ENCODE measurements at regions not wholly inside any gene's neighbourhood (a gene's known extent, or its start where the extent isn't known, plus 50 kb on each side); places are given as distances from the start of the nearest gene placed in this dataset.
A peak's percentile ranks its signal among the peaks of the same experiment; 100 is the strongest.
"Not testable (repeated sequence)": the region's sequence is repeated elsewhere in the genome, so short reads cannot be mapped to it uniquely, and the experiment has no call there.

GRCh38 chr18:65162086-65162485 lies 588.7 kb upstream of the CDH7 start:
- not testable (repeated sequence) for H3K36me3 ChIP-seq (replicated peaks; ENCODE audit: control insufficient read depth, insufficient read depth, low read length); DNase-seq; H3K4me3 ChIP-seq (ENCODE audit: insufficient read depth, low read depth, low read length); H3K27me3 ChIP-seq (ENCODE audit: control insufficient read depth, insufficient read depth, low read length)

GRCh38 chr18:65146482-65147021 lies 604.3 kb upstream of the CDH7 start:
- no peaks in the 10 kb centered on the region for H3K27me3 ChIP-seq (ENCODE audit: control insufficient read depth, insufficient read depth, low read length)
- DNase-seq: no peak
- H3K36me3 ChIP-seq (replicated peaks; ENCODE audit: control insufficient read depth, insufficient read depth, low read length): no peaks in the 10 kb centered on the region
- H3K4me3 ChIP-seq (ENCODE audit: insufficient read depth, low read depth, low read length): no peak overlapping the region

- no peak overlapping the region for H3K4me3 ChIP-seq (ENCODE audit: insufficient read depth, low read depth, low read length)
- DNase-seq: no peak
- no peaks in the 10 kb centered on the region for H3K27me3 ChIP-seq (ENCODE audit: control insufficient read depth, insufficient read depth, low read length)
- H3K36me3 ChIP-seq (replicated peaks; ENCODE audit: control insufficient read depth, insufficient read depth, low read length): no peaks in the 10 kb centered on the region
These were observed 605.5 kb upstream of the CDH7 start for GRCh38 chr18:65145312-65145711.

- DNase-seq: no peak
- H3K4me3 ChIP-seq (ENCODE audit: insufficient read depth, low read depth, low read length): no peak overlapping the region
- no peaks in the 10 kb centered on the region for H3K27me3 ChIP-seq (ENCODE audit: control insufficient read depth, insufficient read depth, low read length)
- H3K36me3 ChIP-seq (replicated peaks; ENCODE audit: control insufficient read depth, insufficient read depth, low read length): no peaks in the 10 kb centered on the region
These were observed 617.2 kb upstream of the CDH7 start for GRCh38 chr18:65133610-65134009.

GRCh38 chr18:65124633-65125032 lies 626.2 kb upstream of the CDH7 start:
- DNase-seq: no peak
- H3K36me3 ChIP-seq (replicated peaks; ENCODE audit: control insufficient read depth, insufficient read depth, low read length): no peaks in the 10 kb centered on the region
- H3K27me3 ChIP-seq (ENCODE audit: control insufficient read depth, insufficient read depth, low read length): no peaks in the 10 kb centered on the region
- H3K4me3 ChIP-seq (ENCODE audit: insufficient read depth, low read depth, low read length): no peak overlapping the region

GRCh38 chr18:65103864-65104263 lies 646.9 kb upstream of the CDH7 start:
- Histone ChIP-seq H3K4me3 (ENCODE audit: insufficient read depth, low read depth, low read length) (no peak overlapping the region), H3K27me3 (ENCODE audit: control insufficient read depth, insufficient read depth, low read length) (no peaks in the 10 kb centered on the region), H3K36me3 (replicated peaks; ENCODE audit: control insufficient read depth, insufficient read depth, low read length) (no peaks in the 10 kb centered on the region)
- no peak for DNase-seq

- H3K36me3 ChIP-seq (replicated peaks; ENCODE audit: control insufficient read depth, insufficient read depth, low read length): no peaks in the 10 kb centered on the region
- H3K4me3 ChIP-seq (ENCODE audit: insufficient read depth, low read depth, low read length): no peak overlapping the region
- no peaks in the 10 kb centered on the region for H3K27me3 ChIP-seq (ENCODE audit: control insufficient read depth, insufficient read depth, low read length)
- no peak for DNase-seq
These were observed 657.5 kb upstream of the CDH7 start for GRCh38 chr18:65093346-65093745.

- peak; percentile 2 for DNase-seq
- Histone ChIP-seq H3K4me3 (ENCODE audit: insufficient read depth, low read depth, low read length) (no peak overlapping the region), H3K36me3 (replicated peaks; ENCODE audit: control insufficient read depth, insufficient read depth, low read length) (no peaks in the 10 kb centered on the region), H3K27me3 (ENCODE audit: control insufficient read depth, insufficient read depth, low read length) (no peaks in the 10 kb centered on the region)
These were observed 659.0 kb upstream of the CDH7 start for GRCh38 chr18:65091744-65092329.

- DNase-seq: no peak
- H3K27me3 ChIP-seq (ENCODE audit: control insufficient read depth, insufficient read depth, low read length): no peaks in the 10 kb centered on the region
- H3K36me3 ChIP-seq (replicated peaks; ENCODE audit: control insufficient read depth, insufficient read depth, low read length): no peaks in the 10 kb centered on the region
- no peak overlapping the region for H3K4me3 ChIP-seq (ENCODE audit: insufficient read depth, low read depth, low read length)
These were observed 667.9 kb upstream of the CDH7 start for GRCh38 chr18:65082907-65083306.

- no peak for DNase-seq
- Histone ChIP-seq H3K27me3 (ENCODE audit: control insufficient read depth, insufficient read depth, low read length) (no peaks in the 10 kb centered on the region), H3K36me3 (replicated peaks; ENCODE audit: control insufficient read depth, insufficient read depth, low read length) (no peaks in the 10 kb centered on the region), H3K4me3 (ENCODE audit: insufficient read depth, low read depth, low read length) (no peak overlapping the region)
These were observed 669.0 kb upstream of the CDH7 start for GRCh38 chr18:65081786-65082185.

GRCh38 chr18:65073060-65073550 lies 677.7 kb upstream of the CDH7 start:
- DNase-seq: no peak
- Histone ChIP-seq H3K4me3 (ENCODE audit: insufficient read depth, low read depth, low read length) (no peak overlapping the region), H3K36me3 (replicated peaks; ENCODE audit: control insufficient read depth, insufficient read depth, low read length) (no peaks in the 10 kb centered on the region), H3K27me3 (ENCODE audit: control insufficient read depth, insufficient read depth, low read length) (no peaks in the 10 kb centered on the region)

GRCh38 chr18:65057439-65058083 lies 693.3 kb upstream of the CDH7 start:
- Histone ChIP-seq H3K27me3 (ENCODE audit: control insufficient read depth, insufficient read depth, low read length) (no peaks in the 10 kb centered on the region), H3K4me3 (ENCODE audit: insufficient read depth, low read depth, low read length) (no peak overlapping the region), H3K36me3 (replicated peaks; ENCODE audit: control insufficient read depth, insufficient read depth, low read length) (no peaks in the 10 kb centered on the region)
- DNase-seq: no peak

- Histone ChIP-seq H3K4me3 (ENCODE audit: insufficient read depth, low read depth, low read length) (no peak overlapping the region), H3K36me3 (replicated peaks; ENCODE audit: control insufficient read depth, insufficient read depth, low read length) (no peaks in the 10 kb centered on the region), H3K27me3 (ENCODE audit: control insufficient read depth, insufficient read depth, low read length) (no peaks in the 10 kb centered on the region)
- DNase-seq: no peak
These were observed 694.2 kb upstream of the CDH7 start for GRCh38 chr18:65056575-65056974.

GRCh38 chr18:65049586-65049985 lies 701.2 kb upstream of the CDH7 start:
- Histone ChIP-seq H3K36me3 (replicated peaks; ENCODE audit: control insufficient read depth, insufficient read depth, low read length) (no peaks in the 10 kb centered on the region), H3K4me3 (ENCODE audit: insufficient read depth, low read depth, low read length) (no peak overlapping the region), H3K27me3 (ENCODE audit: control insufficient read depth, insufficient read depth, low read length) (no peaks in the 10 kb centered on the region)
- no peak for DNase-seq

GRCh38 chr18:65039578-65039977 lies 711.2 kb upstream of the CDH7 start:
- Histone ChIP-seq H3K4me3 (ENCODE audit: insufficient read depth, low read depth, low read length) (no peak overlapping the region), H3K27me3 (ENCODE audit: control insufficient read depth, insufficient read depth, low read length) (no peaks in the 10 kb centered on the region), H3K36me3 (replicated peaks; ENCODE audit: control insufficient read depth, insufficient read depth, low read length) (no peaks in the 10 kb centered on the region)
- no peak for DNase-seq

Data from H7 (cell line).